Stimulated activated CD4-positive, alpha-beta T cell treated with anti-CD3 and anti-CD28 coated beads, Interleukin-15, amount 100 ng/mL, for 24 hours (primary cell): ENCODE measurements at regions not wholly inside any gene's neighbourhood (a gene's known extent, or its start where the extent isn't known, plus 50 kb on each side); places are given as distances from the start of the nearest gene placed in this dataset.
"Not testable (repeated sequence)": the region's sequence is repeated elsewhere in the genome, so short reads cannot be mapped to it uniquely, and the experiment has no call there.

Experiments used
- DNase-seq: peaks from one replicate; pipeline ENCODE4 v3.0.0-alpha.2; 2020

DNA sequence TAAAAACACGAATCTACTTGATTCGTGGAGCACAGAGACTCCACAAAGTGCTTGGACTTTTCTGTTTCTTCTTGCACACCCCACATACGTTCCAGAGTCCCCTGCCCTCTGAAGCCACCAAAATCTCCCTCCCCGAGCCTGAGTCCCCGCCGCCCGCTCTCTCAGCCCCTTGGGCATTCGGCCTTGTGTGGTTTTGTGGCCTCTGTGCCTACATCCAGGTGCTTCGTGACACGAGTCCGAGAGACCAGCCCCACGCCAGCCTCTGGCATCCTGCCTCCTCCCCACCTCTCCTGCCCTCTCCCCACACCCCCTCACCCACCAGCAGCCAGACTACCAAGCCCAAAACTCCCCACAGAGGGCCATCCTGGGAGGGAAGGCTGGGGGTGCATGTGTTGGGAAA is 87.8 kb upstream of the PPP1R26 start:
- DNase-seq, result no peak

DNA sequence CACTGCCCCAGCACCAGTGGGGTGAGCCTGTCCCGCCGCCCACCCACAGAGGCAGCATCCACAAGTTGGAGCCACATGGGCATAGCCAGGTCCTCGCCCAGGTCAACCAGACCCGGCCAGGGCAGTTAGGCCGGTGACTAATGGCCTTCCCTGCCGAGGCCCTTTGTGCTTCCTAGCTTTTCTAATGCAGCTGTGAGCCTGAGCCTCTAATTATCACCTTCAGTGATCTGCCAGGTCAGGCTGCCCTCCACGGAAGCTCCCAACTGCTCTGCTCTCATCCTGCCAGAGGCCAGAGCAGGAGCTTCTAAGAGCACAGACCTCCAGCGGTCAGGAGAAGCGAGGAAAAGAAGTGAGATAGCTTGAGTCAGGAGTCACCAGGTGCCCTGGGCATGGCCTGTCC is 87.1 kb upstream of the PPP1R26 start:
- DNase-seq, result no peak

DNA sequence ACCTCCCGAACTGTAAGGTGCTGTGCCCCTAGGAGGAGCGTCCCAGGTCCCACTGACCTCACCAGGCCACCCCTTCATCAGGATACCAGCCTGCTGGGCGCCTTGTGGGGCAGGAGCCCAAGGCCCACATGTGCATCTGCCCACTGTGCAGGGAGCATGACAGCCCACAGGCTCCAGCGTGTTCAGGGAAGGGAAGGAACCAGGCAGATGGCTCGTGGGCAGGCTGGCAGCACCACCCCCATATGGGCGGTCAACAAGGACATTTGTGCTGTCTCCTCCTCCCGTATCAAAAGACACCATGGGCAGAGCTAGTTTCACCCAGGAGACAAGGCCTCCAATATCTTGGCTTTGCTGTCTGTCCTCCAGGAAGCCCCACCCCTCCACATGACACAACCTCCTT is 85.5 kb upstream of the PPP1R26 start:
- no peak for DNase-seq

DNA sequence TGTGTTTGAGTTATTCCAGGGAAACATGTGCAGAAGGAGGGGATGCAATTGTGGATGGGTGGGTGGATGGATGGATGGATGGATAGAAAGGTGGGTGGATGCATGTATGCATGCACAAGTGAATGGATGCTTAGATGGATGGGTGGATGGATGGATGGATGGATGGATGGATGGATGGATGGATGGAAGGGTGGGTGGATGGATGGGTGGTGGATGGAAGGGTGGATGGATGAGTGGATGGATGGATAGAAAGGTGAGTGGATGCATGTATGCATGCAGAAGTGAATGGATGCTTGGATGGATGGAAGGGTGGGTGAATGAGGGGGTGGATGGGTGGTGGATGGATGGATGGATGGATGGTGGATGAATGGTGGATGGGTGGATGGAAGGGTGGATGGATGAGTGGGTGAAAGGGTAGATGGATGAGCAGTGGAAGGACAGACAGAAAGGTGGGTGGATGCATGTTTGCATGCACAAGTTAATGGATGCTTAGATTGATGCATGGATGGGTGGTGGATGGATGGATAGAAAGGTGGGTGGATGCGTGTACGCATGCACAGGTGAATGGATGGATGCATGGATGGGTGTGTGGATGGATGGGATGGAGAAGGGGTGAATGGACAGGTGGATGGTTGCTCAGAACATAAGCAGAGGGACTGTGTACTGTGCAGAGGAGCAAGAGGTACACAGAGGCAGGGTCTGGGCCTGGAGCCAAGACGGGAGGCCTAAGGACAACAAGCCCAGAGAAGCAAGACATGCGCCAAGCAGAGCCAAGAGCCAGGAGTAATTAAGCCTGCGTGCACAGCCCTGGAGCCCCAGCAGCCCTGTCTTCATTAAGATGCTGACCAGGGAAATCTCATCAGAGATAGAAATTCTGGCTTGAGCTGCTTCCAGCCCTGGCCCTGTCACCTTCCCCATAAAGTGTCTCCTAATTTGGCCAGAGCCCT is 84.6 kb upstream of the PPP1R26 start:
- no peak for DNase-seq

DNA sequence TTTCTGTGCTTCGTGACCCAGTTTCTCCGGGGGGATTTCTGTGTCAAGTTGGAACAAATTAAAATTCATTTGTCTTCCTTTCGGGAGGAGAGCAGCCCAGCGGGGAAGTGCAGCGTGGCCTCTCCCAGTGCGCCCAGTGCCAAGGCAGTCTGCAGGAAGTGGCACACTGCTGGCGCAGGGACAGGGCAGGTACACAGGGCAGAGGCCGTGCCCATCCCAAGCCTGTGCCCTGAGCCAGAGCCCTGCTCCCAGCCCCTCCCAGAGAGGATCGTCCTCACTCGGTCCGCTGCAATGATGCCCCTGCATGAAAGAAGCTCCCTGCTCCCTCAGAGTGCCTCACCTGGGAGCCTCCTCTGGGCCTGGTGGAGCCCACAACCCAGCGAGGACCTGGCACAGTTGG is 82.4 kb upstream of the PPP1R26 start:
- no peak for DNase-seq

DNA sequence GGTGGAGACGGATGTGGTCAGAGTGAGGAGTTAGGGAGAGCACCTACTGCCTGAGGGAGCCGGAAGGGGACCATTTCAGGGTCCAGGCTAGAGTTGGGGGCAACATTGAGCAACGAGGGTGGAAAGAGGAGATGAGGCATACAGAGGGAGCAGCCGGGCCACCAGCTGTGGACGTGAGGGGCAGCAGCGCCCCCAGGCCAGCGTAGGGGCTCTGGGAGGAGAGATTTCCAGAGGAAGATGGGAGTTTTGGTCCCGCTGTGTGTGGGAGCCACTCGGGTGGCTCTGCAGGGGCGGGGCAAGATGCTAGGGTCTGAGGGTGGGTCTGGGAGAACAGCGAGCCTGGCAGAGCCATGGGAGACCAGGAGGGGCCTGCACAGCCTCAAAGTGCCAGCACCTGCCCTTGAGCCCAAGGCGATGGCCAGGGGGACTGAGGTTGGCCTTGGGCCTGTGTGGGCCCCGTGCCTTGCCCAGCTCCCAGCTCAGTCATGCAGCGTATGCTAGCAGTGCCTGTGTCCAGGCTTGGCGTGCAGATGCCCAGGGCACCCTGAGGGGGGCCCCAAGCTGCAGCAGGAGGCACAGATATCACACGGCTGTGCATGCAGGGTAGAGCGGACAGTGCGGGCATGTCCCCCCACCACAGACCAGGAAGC is 80.5 kb upstream of the PPP1R26 start:
- no peak for DNase-seq

DNA sequence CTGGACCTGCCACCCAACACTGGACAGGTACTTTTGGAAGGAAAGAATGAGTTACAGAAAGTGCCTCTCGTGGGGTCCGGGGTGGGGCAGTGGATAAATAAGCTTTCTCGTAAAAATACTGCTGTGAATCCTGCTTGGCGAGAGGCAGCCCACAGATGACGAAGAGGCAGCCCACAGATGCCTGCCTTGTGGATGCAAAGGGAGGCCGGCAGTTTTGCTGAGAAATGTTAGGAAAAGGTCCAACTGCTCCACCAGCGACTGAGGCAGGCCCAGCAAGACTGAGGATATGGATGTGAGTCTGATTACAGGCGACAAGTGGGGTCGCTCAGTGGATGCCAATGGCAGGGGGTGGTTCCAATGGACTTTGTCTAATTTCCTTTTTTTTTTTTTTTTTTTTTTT is 79.1 kb upstream of the PPP1R26 start:
- DNase-seq, result no peak

DNA sequence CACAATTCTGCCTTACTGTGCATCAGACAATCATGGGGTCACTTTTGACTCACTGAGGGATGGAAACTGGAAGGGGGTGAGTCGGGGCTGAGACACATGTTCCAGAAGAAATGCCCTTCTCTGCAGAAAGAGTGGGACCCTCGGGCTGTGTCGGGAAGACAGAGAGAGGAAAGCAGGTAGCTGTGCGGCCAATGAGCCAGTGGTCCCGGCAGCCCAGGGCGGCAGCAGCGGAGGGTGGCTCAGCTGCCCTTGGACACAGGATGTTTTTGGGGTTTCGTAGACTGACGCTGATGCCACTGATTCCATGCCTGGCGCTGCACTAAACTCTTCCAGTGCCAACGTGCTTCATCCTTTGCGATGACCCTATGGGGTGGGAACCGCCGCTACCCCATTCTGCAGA is 78.4 kb upstream of the PPP1R26 start:
- no peak for DNase-seq

DNA sequence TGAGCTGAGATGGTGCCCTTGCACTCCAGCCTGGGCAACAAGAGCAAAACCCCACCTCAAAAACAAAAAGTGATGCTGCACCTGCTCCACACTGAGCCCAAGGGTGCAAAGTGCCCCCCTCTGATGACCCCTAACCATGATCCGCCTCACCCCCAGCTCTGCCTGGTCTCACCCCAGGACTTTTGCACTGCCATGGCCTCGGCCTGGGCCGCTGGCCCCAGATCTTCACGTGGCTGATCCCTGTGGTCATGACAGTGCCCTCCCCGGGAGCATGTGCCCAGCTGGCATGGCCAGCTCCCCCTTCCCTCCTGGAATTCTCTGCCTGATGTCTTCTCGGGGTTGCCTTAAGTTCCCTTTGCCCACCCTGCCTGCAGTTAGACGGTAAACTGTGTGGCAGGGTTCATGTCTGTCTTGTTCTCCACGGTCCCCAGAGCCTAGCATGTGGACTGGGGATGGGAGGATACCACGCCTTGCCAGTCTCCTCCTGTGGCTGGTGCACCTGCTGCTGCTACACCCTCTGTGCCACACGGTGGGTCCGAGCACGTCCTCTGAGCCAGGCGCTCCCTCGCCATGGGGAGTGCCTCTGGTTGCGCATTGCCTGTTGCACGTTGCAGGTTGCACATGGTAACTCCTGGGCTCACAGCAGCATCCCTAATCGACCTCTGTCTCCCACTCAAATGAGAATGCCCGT is 77.4 kb upstream of the PPP1R26 start:
- no peak for DNase-seq

DNA sequence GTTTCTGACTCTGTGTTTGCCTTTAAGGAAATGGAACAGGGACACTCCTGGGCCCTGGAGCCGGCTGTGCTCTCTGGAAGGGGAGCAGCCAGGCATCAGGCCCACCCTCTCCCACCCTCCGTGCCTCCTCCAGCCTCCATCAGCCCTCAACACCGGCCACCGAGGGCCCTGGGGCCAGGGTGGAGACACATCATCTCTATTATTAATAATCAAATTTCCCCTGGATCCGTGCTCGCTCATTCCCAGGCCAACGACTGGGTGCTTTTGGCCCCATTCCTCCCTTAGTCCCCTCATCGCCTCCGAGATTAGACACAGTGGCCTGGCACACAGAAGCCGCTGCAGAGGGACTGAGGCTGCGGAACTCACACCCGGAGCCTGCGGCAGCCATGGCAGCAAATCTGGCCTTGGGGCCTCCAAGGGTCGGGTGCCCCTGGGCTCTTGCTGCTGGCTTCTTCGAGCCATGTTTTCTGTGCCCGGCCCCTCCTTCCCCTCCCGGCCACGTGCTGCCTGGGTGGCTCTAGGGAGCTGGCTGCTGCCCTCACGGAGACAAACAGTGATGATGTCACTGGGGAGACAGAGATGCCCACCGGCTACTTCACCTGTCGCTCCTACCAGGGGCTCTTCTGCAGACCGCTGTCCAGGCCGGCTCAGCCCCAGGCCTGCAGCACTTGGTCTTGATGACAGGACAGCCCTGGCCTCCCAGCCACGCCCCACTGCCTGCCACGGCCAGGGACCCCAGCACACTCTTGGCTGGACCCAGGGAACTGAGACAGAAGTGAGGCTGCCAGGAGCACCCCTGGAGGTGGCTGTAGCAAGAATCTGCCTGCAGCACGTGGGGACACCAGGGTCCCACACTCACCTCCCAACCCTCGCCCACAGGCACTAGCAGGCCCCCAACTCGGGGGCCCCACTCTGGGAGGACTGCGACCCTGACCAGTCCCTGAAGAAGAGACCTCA is 76.6 kb upstream of the PPP1R26 start:
- DNase-seq, result no peak

DNA sequence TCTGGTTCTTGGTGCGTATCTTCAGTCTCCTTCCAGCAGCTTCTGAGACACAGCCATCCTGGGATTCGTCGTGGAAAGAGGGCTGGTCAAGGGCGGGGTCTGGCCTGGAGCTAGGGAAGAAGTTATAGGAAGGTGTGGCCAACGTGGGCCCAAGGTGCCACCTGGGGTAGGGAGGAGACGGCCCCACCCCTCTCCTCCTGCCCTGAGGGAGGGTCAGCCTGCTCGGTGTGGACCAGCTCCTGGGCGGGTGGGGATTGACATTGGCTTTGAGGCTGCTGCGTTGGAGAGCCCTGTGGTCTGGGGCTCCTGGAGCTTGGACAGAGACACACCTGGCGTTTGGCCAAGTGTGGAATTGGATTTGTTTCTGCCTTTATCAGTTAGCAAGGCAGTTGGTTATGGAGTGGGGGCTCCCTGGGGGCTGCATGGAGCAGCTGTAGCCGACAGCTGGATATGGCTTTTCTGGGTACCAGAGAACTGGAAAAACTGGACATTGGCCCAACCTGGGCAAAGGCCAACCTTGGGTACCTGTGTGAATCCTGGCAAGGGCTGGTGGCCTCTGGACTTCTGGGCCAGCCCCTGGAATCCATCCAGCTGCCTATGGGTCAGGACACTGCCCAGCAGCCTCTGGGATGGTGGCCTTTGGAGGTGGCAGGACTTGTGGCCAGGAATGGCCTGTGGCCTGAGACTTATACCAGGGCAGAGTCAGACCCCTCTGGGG is 75.7 kb upstream of the PPP1R26 start:
- DNase-seq, result no peak

DNA sequence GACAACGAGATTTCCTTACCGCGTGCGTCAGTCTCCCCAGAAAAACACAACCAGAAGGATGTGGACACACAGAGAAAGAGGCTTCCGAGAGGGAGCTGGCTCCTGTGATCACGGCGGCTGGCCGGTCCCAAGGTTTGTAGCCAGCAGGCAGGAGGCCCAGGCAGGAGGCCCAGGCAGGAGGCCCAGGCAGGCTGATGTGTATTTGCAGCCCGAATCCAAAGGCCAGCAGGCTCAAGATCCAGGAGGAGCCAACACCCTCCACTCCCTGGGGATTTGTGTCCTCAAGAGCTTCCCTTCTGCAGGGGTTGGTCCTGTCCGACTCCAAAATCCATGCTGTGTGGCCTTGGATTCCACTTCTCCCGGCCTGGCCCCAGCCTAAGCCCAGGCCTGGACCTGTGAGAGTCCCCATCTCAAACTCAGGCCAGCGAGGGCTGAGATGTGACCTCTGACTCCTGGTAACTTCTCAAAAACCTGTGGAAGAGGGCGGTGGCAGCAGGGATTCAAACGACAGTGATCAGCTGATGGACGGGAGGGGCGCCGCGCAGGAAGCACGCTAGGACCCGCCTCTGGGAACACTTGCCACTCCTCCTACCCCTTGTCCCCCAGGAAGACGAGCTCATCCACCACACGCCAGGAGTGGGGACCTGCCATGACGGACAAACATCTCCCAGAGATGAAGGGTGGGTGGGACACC is 75.0 kb upstream of the PPP1R26 start:
- no peak for DNase-seq

DNA sequence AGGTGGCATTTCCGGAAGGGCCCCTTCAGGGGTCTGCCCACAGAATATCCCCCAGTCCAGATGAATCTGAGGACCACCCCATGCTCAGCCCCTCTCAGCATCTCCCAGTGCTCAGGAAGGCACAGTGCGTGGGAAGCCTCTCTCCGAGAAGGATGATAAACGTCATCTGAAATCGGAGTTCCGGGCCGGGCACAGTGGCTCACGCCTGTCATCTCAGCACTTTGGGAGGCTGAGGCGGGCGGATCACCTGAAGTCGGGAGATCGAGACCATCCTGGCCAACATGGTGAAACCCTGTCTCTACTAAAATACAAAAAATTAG is 74.5 kb upstream of the PPP1R26 start:
- not testable (repeated sequence) for DNase-seq

DNA sequence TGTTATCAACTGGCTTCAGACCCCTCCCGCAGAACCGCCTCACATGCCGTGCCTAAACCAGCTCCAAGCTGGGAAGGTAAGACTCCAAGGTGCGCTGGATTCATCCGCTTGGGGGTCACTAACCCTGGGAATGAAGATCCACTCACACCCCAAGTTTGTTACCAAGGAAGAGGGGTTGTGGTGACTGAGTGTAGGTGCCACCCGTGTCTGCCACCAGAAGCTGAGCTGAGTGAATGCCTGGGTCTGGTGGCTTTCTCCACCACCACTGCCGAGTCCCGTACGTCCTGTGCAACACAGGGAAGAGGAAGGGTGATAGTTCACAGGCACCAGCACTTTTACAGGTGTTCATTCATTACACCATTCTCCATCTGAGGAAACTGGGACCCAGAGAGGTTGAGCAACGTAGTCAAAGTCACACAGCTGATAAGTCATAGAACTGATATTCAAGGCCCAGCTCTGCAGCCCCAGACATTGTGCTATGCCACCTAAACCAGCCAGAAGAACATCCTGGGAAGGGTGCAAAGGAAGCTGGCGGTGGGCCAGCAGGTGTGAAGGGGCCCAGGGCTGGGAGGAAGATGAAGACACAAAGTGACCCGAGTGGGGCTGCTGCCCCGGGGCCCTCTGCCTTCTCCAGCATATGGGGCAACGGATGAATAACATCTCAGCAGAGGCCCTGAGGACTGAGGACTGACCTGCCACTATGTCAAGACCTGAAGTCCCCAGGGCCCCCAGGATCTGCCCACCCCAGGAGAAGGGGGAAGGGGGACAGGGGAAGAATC is 70.9 kb upstream of the PPP1R26 start:
- DNase-seq, result no peak

DNA sequence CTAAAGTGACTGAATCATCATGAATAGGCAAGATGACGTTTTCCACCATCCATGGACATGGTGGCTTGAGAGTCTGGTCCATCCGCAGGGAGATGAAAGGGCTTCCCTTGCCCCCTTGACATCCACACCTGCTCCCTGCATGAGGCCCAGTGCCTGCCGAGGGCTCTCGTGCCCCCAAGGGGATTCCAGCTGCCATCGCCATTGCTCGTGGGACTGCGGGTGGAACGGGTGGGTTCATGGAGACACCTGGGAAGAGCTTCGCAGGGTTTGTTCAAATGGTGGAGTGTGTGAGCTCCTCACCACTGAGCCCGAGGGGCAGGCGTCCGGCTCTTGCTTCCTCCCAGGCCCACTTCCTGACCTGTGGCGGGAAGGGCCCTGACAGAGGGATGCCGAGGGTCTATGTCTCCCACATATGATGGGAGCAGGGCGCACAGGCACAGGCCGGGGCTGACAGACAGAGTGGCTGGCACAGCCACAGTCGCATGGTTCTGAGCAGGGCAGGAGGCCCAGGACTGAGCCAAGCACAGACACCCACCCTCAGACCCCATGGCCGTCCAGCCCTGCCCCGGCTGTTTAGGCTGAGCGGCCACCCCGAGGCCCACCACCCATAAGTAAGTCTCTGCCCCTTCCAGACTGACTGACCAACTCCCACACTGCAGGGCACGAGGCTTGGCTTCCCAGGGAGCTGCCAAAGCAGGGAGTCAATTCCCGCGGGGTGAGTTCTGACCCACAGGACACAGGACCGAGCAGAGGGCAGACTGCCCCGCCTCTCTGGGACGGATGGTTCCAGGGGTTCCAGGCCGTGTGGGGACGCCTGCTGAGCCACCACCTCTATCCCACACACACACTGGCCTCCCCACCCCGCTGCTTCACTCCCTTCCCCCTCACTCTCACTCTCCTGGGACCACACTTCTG is 70.0 kb upstream of the PPP1R26 start:
- no peak for DNase-seq

DNA sequence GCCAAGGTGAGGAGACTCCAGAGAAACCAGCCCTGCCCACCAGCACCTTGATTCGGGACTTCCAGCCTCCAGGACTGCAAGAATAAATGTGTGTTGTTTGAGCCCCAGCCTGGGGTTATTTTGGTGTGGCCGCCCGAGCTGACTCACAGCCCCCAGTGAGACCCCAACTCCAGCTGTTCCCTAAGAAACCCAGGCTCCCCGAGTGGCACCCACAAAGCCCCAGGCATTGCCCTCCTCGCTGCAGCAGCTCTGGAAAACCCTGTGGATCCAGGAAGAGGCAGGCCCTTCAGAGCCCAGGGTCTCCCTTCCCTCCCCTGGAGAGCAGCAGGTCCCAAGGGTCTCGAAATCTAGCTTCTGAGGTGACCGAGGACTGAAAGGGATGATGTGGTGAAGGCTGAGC is 69.2 kb upstream of the PPP1R26 start:
- DNase-seq, result no peak

DNA sequence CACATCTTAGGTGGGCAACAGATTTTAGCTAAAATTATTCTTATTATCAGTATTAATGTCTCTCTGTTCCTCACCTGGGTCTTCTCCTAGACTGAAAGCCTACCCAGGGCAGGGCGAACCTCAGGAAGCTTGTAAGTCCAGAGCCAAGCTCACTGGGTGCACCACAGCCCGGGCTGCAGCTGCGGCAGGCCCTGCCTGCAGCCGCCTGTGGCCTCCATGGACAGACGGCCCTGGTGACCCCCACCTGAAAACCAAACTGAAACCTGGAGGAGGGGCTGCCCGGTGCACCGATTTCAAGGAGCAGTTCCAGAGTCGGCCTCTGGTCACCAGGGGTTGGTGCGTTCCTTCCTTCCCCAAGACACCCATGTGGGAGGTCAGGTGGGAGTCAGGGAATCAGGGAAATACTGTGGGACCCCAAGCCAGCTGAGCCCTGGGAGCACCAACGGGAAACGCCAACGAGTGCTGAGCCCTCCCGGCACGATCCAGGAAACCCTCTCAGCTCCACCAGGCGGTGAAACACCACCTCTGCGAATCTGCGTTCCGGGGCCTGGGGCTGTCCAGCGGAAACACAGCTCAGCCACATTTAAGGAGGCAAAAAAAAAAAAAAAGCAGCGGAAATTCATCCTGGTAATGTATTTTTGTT is 68.6 kb upstream of the PPP1R26 start:
- no peak for DNase-seq

DNA sequence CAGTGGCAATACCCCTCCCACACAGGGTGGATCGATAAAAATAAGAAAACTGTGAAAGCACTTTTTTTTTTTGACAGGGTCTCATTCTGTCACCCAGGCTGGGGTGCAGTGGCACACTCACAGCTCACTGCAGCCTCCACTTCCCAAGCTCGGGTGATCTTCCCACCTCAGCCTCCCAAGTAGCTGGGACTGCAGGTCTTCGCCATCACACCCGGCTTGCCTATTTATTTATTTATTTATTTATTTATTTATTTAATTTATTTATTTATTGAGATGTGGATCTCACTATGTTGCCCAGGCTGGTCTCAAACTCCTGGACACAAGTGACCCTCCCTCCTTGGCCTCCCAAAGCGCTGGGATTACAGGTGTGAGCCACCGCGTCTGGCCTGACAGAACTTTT is 68.0 kb upstream of the PPP1R26 start:
- DNase-seq, result not testable (repeated sequence)
